MM.1S (cell line): ENCODE measurements at regions not wholly inside any gene's neighbourhood (a gene's known extent, or its start where the extent isn't known, plus 50 kb on each side); places are given as distances from the start of the nearest gene placed in this dataset.

Source experiments
- DNase-seq: peaks from one replicate; pipeline ENCODE4 v3.0.0-alpha.2; 2015
- H2AFZ ChIP-seq: fragments of 300-600 bp; sonication (generic); 2 replicates; pipeline ENCODE4 v1.6.0; 2016; ENCODE audit warnings: antibody characterized with exemption, low read length
- H3F3A ChIP-seq: fragments of 300-600 bp; sonication (generic); 2 replicates; pipeline ENCODE4 v1.6.1; 2016; ENCODE audit warnings: mild to moderate bottlenecking, antibody characterized with exemption, low read length, moderate library complexity, mixed read lengths; ENCODE audit not compliant: insufficient read depth
- H3K27ac ChIP-seq: fragments of 300-600 bp; sonication (generic); 2 replicates; pipeline ENCODE4 v1.5.1; 2016; ENCODE audit warnings: mild to moderate bottlenecking, low read length
- H3K27me3 ChIP-seq: fragments of 300-600 bp; sonication (generic); replicated peaks from 2 replicates; pipeline ENCODE4 v1.6.0; 2016; ENCODE audit warnings: low read length; ENCODE audit not compliant: insufficient read depth
- H3K36me3 ChIP-seq: fragments of 300-600 bp; sonication (generic); replicated peaks from 2 replicates; pipeline ENCODE4 v1.6.1; 2016; ENCODE audit warnings: mild to moderate bottlenecking, low read length, mixed read lengths; ENCODE audit not compliant: insufficient read depth
- H3K4me1 ChIP-seq: fragments of 300-600 bp; sonication (generic); 2 replicates; pipeline ENCODE4 v1.6.1; 2016; ENCODE audit warnings: low read length, mixed read lengths
- H3K4me2 ChIP-seq: fragments of 300-600 bp; sonication (generic); 2 replicates; pipeline ENCODE4 v1.6.0; 2016; ENCODE audit warnings: low read depth, low read length
- H3K4me3 ChIP-seq: fragments of 300-600 bp; sonication (generic); 2 replicates; pipeline ENCODE4 v1.5.1; 2016; ENCODE audit warnings: low read length, mixed read lengths
- H3K79me2 ChIP-seq: fragments of 300-600 bp; sonication (generic); 2 replicates; pipeline ENCODE4 v1.6.1; 2016; ENCODE audit warnings: mixed run types, low read length, mixed read lengths
- H3K9ac ChIP-seq: fragments of 300-600 bp; sonication (generic); 2 replicates; pipeline ENCODE4 v1.6.1; 2016; ENCODE audit warnings: low read length, mixed read lengths
- H3K9me2 ChIP-seq: fragments of 300-600 bp; sonication (generic); replicated peaks from 2 replicates; pipeline ENCODE4 v1.6.1; 2016; ENCODE audit warnings: mild to moderate bottlenecking, low read length, mixed read lengths; ENCODE audit not compliant: insufficient read depth
- H3K9me3 ChIP-seq: fragments of 300-600 bp; sonication (generic); replicated peaks from 2 replicates; pipeline ENCODE4 v1.6.1; 2016; ENCODE audit warnings: mild to moderate bottlenecking, low read length, mixed read lengths; ENCODE audit not compliant: insufficient read depth
- H4K20me1 ChIP-seq: fragments of 300-600 bp; sonication (generic); 2 replicates; pipeline ENCODE4 v1.6.1; 2016; ENCODE audit warnings: mild to moderate bottlenecking, low read length, moderate library complexity, mixed read lengths; ENCODE audit not compliant: insufficient read depth
- EZH2 ChIP-seq: fragments of 300-600 bp; sonication (generic); optimal IDR thresholded peaks from 2 replicates; pipeline ENCODE3; 2017; ENCODE audit warnings: low read depth, mild to moderate bottlenecking, antibody characterized with exemption, low read length, mixed read lengths
- EZH2phosphoT487 ChIP-seq: fragments of 300-600 bp; sonication (generic); IDR thresholded peaks from 2 replicates; pipeline ENCODE4 v1.6.1; 2018; ENCODE audit warnings: antibody characterized with exemption, low read length
- TF ChIP-seq, protein P1 (sequence below): fragments of 300-600 bp; sonication (generic); IDR thresholded peaks from 2 replicates; pipeline ENCODE4 v1.5.1; 2016; ENCODE audit warnings: antibody characterized with exemption, low read length, mixed read lengths

DNA sequence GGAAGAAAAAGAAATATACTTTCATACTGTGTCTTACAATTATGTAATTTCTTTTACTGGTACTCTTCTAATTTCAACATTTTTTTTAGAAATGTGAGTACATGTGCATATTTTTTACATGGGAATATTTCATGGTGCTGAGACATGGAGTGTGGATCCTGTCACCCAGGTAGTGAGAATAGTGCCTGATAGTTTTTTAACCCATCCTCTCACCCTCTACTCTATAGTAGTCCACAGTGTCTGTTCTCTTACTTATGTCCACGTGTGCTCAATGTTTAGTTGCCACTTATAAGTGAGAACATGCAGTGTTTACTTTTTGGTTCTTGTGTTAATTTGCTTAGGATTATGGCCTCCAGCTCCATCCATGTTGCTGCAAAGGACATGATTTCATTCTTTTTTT, 548.8 kb downstream of the AACS start:
- Histone ChIP-seq H4K20me1 (no peaks in the 10 kb centered on the region), H3K9ac (no peak overlapping the region), H3K9me2 (no peaks in the 10 kb centered on the region), H3K4me2 (no peak overlapping the region), H3K27ac (no peak overlapping the region), H3K4me1 (no peaks in the 10 kb centered on the region), H3K4me3 (no peak overlapping the region), H3K79me2 (no peaks in the 10 kb centered on the region), H3K9me3 (no peaks in the 10 kb centered on the region), H2AFZ (no peak overlapping the region), H3K36me3 (no peaks in the 10 kb centered on the region), H3F3A (no peaks in the 10 kb centered on the region), H3K27me3 (no peaks in the 10 kb centered on the region)
- DNase-seq, result no peak
- TF ChIP-seq EZH2phosphoT487 (no peak), EZH2 (no peak)
- TF ChIP-seq, protein P1, sequence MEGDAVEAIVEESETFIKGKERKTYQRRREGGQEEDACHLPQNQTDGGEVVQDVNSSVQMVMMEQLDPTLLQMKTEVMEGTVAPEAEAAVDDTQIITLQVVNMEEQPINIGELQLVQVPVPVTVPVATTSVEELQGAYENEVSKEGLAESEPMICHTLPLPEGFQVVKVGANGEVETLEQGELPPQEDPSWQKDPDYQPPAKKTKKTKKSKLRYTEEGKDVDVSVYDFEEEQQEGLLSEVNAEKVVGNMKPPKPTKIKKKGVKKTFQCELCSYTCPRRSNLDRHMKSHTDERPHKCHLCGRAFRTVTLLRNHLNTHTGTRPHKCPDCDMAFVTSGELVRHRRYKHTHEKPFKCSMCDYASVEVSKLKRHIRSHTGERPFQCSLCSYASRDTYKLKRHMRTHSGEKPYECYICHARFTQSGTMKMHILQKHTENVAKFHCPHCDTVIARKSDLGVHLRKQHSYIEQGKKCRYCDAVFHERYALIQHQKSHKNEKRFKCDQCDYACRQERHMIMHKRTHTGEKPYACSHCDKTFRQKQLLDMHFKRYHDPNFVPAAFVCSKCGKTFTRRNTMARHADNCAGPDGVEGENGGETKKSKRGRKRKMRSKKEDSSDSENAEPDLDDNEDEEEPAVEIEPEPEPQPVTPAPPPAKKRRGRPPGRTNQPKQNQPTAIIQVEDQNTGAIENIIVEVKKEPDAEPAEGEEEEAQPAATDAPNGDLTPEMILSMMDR, result no peak

DNA sequence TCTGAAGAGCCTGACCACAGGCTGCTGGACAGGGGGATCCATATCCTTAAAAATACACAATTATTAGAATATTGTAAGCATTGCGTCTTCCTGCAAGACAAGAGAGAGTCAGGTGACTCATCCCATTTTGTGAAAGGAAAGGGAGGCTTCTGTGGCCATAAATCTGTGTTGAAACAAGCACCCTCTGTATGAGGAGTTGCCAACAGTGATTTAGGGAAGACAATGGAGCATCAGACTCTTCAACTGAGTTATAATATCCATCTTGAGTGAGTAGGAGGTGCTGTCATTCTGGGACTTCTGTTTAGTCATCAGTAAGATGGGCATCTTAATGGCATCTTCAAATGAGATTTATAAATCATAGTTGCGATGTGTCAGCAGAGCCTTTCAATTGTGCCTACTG, 554.5 kb downstream of the AACS start:
- DNase-seq, result no peak
- no peaks in the 10 kb centered on the region for H3F3A ChIP-seq

DNA sequence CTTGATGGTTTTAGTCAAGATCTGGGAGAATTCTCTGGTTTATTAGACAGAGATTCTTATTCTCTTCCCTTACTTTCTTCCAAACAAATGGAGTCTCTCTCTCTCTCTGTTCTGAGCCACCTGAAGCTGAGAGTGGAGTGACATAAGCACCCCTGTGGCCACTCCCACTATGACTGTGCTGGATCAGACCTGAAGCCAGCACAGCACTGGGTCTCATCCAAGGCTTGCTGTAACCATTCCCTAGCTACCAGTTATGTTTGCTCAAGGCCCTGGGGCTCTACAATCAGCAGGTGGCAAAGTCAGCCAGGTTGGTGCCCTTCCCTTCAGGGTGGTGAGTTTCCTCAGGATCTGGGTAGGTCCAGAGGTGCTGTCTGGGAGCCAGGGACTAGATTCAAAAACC, 568.5 kb downstream of the AACS start:
- H3K4me2 ChIP-seq, result no peak overlapping the region
- no peak overlapping the region for H3K4me3 ChIP-seq
- no peaks in the 10 kb centered on the region for H3K27me3 ChIP-seq
- TF ChIP-seq EZH2, result no peak
- TF ChIP-seq, protein P1, result no peak
- no peaks in the 10 kb centered on the region for H3K4me1 ChIP-seq
- H3K9me3 ChIP-seq, result no peaks in the 10 kb centered on the region
- H3K27ac ChIP-seq, result no peak overlapping the region
- no peaks in the 10 kb centered on the region for H3F3A ChIP-seq
- no peaks in the 10 kb centered on the region for H3K79me2 ChIP-seq
- H3K36me3 ChIP-seq, result no peaks in the 10 kb centered on the region
- DNase-seq, result no peak
- no peaks in the 10 kb centered on the region for H4K20me1 ChIP-seq
- H3K9ac ChIP-seq, result no peak overlapping the region
- no peaks in the 10 kb centered on the region for H3K9me2 ChIP-seq
- no peak overlapping the region for H2AFZ ChIP-seq

More for the DNA sequence above, 554.5 kb downstream of the AACS start:
- Histone ChIP-seq H3K4me1 (no peaks in the 10 kb centered on the region), H3K79me2 (no peaks in the 10 kb centered on the region), H2AFZ (no peak overlapping the region), H3K4me2 (no peak overlapping the region), H3K9ac (no peak overlapping the region), H3K27ac (no peak overlapping the region), H3K9me3 (no peaks in the 10 kb centered on the region), H3K9me2 (no peaks in the 10 kb centered on the region), H3K4me3 (no peak overlapping the region), H3K27me3 (no peaks in the 10 kb centered on the region), H3K36me3 (no peaks in the 10 kb centered on the region), H4K20me1 (no peaks in the 10 kb centered on the region)
- TF ChIP-seq, protein P1, result no peak
- TF ChIP-seq EZH2 (no peak), EZH2phosphoT487 (no peak)

DNA sequence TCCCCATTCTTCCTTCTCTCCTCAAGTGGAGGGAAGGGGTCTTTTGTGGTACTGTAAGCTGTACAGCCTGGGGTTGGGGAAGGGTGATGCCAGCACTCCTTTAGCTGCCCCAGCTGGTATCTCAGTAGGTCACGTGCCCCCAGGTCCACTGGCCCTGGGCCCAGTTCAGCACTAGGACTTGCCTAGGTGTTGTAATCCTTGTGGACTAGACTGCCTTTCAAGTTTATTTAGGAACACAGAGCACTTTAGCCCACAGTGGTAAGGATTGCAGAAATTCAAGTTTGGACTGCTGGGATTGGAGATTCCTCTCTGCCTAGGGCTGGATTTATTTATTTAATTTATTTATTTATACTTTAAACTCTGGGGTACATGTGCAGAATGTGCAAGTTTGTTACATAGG, 569.6 kb downstream of the AACS start:
- H3K4me1 ChIP-seq, result no peaks in the 10 kb centered on the region
- H3K9me2 ChIP-seq, result no peaks in the 10 kb centered on the region
- no peak overlapping the region for H3K27ac ChIP-seq
- H3K79me2 ChIP-seq, result no peaks in the 10 kb centered on the region
- no peaks in the 10 kb centered on the region for H3K36me3 ChIP-seq
- H3K4me3 ChIP-seq, result no peak overlapping the region
- no peak overlapping the region for H2AFZ ChIP-seq
- no peak for DNase-seq
- H3K4me2 ChIP-seq, result no peak overlapping the region
- H4K20me1 ChIP-seq, result no peaks in the 10 kb centered on the region
- H3K9me3 ChIP-seq, result no peaks in the 10 kb centered on the region
- H3F3A ChIP-seq, result no peaks in the 10 kb centered on the region
- no peaks in the 10 kb centered on the region for H3K27me3 ChIP-seq
- H3K9ac ChIP-seq, result no peak overlapping the region
- TF ChIP-seq, protein P1, result no peak
- TF ChIP-seq EZH2phosphoT487 (no peak), EZH2 (no peak)
